ENCODE measurements at regions not wholly inside any gene's neighbourhood (a gene's known extent, or its start where the extent isn't known, plus 50 kb on each side); places are given as distances from the start of the nearest gene placed in this dataset.

- no peak for DNase-seq (ENCODE audit: low read depth)
These were observed 50.1 kb upstream of the CREB5 start for GRCh38 chr7:28362182-28362581.
